C4-2B (cell line): ENCODE measurements at regions not wholly inside any gene's neighbourhood (a gene's known extent, or its start where the extent isn't known, plus 50 kb on each side); places are given as distances from the start of the nearest gene placed in this dataset.

Experiments used
- CTCF ChIP-seq: fragments of 450-650 bp; conservative IDR thresholded peaks from 2 replicates; pipeline ENCODE4 v1.5.1; 2017; ENCODE audit warnings: mild to moderate bottlenecking
- ZFX ChIP-seq: fragments of 450-650 bp; IDR thresholded peaks from 2 replicates; pipeline ENCODE4 v1.6.1; 2017

- TF ChIP-seq CTCF (no peak), ZFX (no peak)
Measured at GRCh38 chr3:104316118-104316517, 1050.6 kb upstream of the ALCAM start.
